Tongue (tissue), 1 donor: ENCODE measurements at regions not wholly inside any gene's neighbourhood (a gene's known extent, or its start where the extent isn't known, plus 50 kb on each side); places are given as distances from the start of the nearest gene placed in this dataset.
A peak's percentile ranks its signal among the peaks of the same experiment; 100 is the strongest.

ENCODE experiments used
- DNase-seq: peaks from one replicate; pipeline ENCODE4 v3.0.0-alpha.2; 2015

DNA sequence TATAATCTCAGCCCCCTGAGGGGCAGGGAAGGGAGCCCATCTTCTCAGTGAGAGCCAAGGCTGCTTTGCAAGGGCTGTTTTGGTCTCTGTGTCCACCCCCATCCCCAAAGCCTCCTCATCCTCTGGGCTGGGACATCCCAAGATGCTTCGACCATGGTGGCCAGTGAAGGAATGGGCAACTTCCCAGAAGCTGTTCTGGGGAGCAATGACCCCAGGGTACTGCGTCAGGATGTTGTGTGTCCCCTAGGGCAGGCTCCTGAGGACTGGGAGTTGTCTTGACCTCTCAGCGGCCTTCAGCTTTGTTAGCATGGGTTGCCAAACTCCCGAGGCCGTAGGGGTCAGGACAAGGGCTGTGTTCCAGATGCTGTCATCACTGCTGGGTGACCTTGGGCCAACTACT lies 238.4 kb upstream of the POU3F1 start:
- no peak for DNase-seq

DNA sequence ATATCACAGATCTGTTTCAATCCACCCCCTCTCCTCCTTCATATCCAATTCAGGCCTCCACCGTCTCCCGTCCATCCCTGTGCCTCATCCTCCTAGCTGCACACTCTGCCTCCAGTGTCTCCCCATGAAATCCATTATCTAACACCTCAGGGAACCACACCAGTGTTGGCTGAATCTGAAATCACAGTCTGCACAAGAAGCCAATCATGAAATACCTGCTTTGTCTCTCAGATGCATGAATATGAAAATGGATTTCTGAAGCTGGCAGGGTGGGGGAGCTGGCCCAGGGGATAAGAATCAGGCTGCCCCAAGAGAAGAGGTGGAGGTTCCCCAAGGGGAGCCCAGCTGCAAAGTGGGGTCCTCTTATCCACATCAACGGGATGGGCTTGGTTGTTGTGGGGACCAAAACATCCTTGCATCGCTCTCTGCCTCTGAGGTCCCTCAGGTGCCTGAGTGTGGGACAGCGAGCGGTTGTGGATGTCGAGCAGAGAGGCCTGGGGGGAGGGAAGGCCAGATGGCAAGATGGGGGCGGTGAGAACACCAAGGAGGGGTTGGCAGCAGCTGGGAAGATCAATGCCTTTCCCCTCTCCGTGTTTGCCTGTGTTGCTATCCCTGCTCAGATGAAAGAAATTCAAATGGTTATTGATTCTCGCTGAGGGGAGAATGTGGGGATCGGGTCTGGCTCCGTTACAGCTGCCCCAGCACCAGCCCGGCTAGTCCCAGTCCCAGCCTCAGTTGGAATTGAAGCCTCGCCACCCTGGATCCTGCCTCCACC lies 237.3 kb upstream of the POU3F1 start:
- DNase-seq: no peak

DNA sequence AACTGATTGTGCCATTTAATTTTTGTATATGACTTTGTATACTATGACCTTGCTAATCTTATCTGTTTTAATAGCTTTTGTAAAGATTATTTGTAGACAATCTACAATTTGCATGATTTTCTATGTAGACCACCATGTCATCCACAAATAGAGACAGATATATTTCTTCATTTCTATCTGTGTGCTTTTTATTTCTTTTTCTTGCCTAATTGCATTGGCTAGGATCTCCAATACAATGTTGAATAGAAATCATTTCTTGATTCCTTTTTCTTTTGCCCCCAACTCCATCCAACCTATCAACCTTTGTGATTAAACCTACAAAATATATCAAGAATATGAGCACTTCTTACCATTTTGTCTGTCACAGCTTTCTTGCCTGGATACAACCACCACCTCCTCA lies 232.6 kb upstream of the POU3F1 start:
- no peak for DNase-seq

DNA sequence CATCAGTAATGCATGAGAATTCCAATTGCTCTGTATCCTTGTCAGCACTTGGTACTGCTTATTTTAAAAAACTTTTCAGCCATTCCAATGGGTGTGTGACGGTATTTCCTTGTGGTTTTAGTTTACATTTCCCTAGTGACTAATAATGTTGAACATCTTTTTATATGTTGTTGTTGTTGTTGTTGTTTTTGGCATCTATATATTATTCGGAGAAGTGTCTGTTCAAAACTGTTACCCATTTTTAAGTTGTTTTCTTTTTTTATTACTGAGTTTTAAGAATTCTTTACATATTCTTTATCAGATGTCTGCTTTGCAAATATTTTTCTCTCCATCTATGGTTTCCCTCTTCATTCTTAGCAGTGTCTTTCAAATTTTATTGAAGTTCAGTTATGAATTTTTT lies 231.1 kb upstream of the POU3F1 start:
- DNase-seq: no peak

DNA sequence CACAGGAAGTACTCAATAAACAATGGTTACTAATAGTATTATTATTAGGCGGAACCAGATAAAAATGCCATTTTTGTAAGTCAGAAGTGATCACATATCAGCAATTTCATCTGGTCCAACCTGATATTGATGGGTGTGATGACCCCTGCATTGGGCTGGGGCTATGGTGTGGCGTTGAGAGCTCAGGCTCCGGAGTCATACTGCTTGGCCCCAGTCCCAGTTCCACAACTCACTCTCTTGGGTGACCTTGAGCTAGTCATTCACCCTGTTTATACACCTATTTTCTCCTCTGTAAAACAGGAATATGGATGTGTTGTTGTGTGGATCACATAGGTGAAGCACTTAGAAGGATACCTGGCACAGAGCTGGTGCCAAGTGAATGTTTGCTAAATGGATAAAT lies 229.4 kb upstream of the POU3F1 start:
- DNase-seq: no peak

DNA sequence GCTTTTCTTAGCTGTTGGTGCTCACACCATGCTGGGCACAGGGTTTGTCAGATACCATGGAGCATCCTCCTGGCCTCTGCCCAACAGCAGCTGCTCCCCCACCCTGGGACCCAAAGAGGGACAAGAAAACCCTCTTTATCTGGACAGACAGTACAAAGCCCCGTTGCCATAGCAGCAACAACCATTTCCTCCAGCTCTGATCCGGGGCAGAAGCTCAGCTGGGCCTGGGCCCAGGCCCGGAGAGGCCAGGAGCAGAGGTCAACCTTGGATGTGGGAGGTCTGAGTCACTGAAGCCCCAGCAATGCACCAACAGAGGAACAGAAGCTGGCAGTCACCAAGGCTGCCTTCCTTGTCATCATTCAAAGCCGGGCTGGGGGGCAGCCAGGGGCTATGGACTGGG lies 228.4 kb upstream of the POU3F1 start:
- DNase-seq: peak; percentile 25

DNA sequence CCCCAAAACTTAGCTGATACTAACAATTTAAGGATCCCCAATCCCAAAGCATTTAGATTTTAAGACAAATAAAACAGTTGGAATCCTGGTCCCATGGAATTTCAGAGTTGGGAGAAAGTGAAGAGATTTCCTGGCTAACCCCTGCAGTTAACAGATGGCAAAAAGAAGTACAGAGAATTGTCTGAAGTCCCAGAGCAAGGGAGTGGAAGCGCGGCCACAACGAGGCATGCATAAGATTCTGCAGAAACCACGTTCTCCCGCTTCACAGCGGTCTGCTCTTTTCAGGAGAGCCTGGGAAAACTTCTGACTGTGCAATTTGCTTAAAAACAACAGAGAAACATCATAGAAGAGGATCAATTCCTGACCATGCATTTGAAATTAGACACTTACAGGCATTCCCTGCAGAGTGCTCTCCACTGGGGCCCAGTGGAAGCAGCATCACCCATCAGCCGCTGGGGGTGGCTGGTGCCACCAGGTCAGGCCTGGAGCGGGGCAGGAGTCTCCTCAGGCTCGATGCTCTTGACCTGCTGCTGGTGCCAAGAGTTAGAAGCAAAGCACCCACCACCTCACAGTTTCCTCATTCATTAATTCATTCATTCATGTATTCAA lies 226.7 kb upstream of the POU3F1 start:
- no peak for DNase-seq

DNA sequence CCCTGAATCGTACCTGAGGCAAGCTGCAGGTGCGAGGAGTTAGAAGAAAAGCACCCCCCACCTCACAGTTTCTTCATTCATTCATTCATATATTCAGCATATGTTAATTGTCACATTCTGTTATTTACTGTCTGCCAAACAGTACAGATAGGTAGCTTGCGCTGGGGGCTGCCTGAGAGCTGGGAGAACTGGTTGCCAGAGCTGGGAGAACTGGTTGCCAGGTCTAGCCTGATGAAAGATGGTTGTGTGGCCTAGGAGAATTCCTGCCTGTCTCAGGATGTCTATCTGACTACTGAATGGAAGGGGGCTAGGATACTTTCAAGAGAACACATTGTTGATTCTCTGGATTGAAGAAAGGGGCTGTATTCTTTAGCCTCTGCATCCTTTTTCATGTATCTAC lies 225.9 kb upstream of the POU3F1 start:
- DNase-seq: no peak

DNA sequence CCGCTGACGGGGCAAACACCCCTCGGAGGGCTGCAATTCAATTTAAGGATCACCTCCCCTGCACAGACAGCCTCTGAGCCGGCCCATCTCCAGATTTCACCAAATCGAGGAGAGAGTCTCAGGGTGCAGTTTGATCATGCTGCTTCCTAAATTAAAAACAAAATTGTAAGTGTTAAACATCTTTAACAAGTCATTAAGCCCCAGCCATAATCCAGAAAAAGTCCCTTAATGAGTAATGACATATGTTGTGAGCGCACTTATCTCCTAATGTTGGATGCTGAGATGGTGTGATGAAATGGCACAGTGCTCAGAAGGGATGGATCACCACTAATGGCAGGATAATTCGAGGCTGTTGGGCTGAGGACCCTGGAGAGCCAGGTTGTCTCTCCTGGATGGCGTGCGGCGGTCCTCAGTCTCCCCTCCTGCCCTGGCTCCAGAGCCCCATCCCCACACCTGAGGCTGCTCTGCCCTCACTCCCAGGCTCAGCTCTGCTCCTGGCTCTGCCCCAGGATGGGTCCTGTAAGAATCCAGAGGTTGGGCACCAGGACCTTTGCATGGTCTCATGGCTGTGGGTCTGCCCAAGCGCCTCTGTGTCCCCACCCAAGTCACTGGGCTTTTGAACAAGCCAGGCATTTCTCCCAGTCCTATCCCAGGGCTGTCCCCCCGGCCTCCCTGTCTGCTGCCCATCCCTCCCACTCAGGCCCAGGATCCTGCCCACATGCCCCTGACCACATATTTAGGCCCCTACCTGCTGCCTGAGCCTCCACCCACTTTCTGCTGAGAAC lies 224.4 kb upstream of the POU3F1 start:
- DNase-seq: no peak

DNA sequence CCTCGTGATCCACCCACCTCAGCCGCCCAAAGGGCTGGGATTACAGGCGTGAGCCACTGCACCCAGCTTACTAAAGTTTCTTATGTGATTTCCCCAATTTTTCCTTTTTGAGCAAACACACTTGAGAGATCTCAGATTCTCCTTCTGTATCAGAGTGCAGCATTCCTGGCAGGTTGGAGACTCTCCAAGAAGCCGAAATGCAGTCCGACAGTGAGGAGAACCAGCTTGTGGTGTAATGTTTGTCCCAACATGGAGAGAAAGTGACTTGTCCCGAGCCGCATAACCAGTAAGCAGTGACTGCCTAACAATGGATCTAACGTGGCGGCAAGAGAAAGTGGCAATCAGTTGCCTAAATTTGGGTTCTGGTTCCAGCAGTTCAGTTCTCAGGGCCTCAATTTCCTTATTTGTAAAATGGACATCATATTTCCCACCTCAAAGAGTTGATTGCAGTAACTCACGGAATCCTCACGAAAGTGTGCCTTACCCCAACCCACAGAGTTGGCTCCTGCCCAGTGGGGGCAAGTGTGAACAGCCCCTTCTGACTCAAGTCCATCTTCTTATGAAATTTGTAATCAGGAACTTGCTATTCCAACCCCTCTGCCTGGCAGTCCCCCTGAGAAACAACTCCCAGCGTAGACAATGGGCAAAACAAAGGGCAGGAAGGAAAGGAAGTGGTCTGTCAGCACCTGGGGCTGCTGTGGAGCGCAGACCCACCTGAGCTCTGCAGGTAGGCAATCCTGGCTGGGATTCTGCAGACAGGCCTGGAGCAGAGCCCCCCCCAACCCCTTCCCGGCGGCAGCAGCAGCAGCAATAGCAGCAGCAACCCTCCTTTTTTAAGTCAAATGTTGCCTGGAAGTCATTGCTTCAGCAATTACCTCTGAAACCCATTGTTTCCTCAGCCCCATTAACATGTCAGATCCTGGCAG lies 223.6 kb upstream of the POU3F1 start:
- peak; percentile 20 for DNase-seq

DNA sequence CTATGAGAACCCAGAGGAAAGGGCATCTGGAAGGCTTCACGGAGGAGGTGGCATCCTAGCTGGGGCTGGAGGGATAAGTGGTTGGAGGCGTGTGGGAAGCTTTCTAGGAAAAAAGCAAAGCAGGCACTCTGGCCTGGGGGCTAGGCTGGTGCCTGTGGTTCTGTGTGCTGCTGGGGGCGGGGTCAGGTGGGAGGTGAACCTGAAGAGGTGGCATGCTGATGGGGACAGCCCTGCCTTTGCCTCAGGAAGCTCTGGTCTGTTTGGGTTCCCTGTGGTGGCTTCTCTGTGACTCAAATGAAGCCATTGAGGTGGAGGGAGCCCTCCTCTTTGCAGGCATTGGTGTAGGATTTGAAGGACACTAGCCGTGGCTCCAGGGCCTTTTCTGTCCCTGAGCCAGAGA lies 221.6 kb upstream of the POU3F1 start:
- DNase-seq: no peak

DNA sequence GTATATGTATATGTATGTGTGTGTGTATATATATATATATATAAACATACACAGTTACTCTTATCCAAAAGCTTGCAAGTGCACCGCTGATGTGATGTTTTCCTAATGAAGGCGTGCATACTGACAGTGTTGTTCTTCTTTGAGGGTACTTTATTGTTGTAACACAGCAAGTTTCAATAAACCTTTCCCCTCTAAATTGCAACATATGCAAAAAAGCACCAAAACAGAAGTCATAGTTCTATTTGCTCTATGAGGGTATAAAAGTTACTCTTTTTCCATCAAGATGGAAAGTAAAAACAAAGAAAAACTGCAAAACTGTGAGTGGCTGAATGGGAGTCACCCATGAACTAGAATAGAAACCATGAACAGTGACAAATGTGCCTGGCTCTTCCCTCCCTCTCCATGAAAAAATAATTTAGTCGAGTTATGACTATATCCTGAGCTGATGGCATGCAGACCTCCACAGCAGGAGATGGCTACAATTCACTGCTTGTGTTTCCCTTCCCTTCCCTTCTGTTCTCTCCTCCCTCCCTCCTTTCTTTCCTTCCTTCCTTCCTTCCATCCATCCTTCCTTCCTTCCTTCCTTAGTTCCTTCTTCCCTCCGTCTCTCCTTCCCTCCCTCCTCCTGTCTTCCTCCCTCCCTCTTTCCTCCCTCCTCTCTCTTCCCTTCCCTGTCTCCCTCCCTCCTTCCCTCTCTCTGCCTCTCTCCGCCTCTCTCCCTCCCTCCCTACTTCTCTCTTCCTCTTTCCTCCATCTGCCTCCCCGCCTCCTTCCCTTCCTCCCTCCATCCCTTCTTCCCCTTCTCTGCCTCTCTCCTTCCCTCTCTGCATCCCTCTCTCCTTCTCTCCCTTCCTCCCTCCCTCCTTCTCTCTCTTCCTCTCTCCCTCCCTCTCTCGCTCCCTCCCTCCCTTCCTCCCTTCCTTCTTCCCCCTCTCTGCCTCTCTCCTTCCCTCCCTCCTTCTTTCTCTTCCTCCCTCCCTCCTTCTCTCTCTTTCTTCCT lies 220.7 kb upstream of the POU3F1 start:
- no peak for DNase-seq

DNA sequence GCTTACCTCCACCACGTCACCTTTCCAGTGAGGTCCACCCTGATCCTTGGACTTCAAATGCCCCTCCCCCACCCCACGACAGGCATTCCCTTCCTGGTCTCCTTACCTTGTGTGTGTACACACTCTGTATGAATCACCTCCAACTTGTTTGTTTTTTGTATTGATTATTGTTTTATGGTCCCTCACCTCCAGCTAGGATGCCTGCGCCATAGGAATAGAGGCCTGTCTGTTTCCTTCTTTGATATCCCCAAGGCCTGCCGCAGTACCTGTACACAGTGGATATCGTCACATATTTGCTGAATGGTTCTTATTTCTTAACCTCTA lies 219.6 kb upstream of the POU3F1 start:
- DNase-seq: no peak

DNA sequence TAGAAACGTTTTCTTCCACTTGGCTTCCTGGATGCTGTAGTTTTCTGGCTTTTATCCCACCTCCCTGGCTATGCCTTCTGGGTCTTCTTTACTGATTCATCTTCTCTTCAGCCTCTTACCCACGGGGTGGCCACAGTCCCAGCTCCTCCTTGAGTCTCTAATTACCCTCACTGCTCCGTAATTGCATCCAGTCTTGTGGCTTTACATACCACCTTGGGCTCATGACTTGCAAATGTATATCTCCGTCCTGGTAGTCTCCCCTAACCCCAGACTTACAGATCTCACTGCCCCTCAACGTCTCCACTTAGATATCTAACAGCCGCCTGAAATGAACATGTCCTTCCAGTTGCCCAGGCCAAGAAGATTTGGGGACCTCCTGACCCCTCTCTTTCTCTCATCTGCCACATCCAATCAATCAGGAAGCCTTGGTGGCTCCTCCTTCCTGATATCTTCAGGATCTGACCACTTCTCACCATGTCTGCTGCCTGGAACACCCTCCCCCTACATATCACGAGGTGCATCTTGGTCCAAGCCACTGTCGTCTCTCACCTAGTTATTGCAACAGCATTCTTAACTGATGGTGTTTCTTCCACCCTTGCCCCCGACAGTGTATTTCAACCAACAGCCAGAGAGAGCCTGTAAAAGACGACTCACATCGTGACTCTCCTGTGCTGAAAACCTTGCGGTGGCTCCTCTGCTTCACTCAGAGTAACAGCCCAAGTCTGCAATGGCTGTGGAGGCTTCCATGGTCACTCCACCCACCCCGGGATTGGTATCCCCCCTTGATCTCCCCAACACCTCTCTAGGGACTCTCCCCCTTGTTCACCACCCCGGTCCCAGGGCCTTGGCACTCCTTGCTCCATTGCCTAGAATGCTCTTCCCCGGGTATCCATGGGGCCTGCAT lies 219.0 kb upstream of the POU3F1 start:
- DNase-seq: no peak

DNA sequence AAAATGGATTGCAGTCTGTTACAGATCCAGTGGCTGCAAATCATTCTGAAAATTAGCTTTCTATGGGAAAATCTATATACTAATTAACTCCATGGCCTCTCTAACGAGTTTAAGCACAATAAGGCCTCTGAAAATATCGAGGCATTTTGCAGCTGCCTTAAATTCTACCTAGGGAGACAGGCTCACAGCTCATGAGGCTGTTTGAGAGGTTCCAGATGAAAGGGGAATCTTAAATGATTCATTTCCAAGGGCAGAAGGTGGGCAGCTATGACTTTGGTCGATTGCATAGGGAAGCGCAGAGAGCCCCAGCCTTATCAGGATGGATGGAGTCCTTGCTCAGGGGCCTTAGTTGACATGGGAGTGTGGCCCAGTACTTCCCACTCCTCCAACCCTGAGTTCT lies 216.8 kb upstream of the POU3F1 start:
- DNase-seq: no peak

DNA sequence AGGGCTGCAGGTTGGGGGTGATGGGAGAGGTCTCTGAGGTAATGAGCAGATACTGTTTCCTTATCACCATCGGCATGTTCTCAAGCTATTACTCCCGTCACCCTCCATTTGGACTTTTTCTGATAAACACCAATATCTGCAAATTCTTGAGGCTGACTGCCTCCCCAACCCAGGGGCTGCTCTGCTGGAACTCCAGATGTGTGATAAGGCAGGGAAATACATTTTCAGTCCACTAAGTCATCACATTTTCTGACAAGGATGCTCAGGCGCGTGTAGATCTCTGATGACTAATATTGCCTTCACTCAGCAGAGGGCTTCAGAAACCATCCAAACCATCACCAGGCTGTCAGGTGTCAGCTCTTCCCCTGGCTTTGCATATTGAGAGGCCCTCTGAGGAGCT lies 215.0 kb upstream of the POU3F1 start:
- no peak for DNase-seq

DNA sequence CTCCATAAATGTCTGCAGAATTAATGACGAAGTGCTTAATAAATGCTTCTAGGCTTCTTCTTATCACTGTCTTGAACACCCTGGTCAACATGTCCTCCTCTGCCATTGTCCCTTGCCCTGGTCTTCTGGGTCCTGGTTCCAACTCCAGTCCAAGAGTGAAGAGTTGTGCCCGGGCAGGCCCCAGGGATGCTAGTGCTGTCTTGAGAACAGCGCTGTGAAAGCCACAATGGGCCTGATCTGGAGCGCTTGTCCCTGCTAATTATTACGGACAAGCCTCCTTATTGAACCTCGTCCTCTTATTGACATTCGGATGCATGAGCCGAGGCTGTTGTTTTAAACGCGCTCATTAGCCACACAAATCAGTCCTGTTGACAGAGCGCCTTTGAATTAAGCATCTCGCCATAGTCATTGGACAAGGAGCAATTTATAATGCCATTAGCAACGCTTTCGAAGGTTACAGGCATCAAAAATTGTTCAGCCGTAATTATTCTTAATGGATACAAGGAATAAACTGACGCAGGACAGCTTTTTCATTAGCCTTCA lies 211.6 kb upstream of the POU3F1 start:
- no peak for DNase-seq

DNA sequence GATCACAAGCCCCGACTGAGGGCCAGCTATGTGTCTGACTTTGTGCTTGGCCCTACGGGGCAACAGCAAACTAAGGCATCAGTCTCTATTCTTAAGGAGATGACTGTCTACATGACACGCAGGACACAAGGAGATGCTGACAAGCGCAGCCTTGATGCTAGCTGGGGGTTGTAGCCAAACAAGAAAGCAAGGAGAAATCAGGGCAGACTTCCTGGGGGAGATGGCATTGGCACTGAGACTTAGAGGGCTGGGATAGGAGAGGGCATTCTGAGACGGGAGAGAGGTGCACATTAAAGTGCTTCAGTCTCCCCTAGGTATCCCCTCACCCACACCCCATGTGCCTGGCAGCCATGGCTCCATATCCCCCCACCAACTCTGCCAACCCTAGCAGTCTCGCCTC lies 210.8 kb upstream of the POU3F1 start:
- no peak for DNase-seq

DNA sequence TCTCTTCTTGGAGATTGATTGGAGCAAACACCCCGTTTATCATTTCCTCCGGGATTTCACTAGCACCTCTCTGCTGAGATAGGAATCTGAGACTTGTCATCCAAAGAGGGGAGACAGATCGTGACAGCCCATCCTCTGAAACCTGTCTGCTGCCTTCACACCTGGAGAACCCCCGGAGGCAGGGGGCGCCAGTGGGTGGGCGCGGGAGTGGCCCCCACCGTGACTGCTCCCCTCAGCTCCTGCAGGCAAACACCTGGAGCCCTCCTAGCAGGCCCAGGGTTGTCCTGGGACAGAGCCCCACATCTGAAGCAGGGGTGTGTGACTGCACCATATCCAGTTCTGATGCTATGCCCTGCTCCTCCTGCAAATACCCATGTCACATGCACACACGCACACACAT lies 209.5 kb upstream of the POU3F1 start:
- DNase-seq: no peak

DNA sequence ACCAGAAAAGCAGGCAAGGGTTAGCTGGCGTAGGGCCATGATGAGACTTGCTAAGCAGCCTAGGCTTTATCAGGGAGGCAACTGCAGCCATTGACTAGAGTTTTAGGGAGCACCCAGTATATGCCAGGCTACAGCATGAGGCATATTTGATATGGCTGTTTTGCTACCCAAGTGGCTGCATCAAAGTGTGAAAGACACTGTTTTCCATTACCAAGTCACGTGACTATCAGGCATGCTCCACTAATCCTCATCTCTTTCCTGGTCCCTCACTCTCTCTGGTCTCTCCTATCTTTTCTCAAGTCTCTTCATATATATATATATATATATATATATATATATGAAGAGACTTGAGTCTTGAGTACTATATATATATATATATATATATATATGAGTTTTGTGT lies 206.7 kb upstream of the POU3F1 start:
- DNase-seq: no peak
